Kidney epithelial cell (primary cell): ENCODE measurements at regions not wholly inside any gene's neighbourhood (a gene's known extent, or its start where the extent isn't known, plus 50 kb on each side); places are given as distances from the start of the nearest gene placed in this dataset.

Experiments
- DNase-seq: peaks from one replicate; pipeline ENCODE4 v3.0.0-alpha.2; 2010; ENCODE audit warnings: low read depth
- H3K27me3 ChIP-seq: 2 replicates; pipeline ENCODE4 v1.6.0; 2011; ENCODE audit warnings: low read length; ENCODE audit not compliant: control insufficient read depth, insufficient read depth
- H3K36me3 ChIP-seq: 2 replicates; pipeline ENCODE4 v1.5.1; 2011; ENCODE audit warnings: low read length; ENCODE audit not compliant: control insufficient read depth, insufficient read depth
- H3K4me3 ChIP-seq: 2 replicates; pipeline ENCODE4 v1.5.1; 2011; ENCODE audit warnings: low read depth, mild to moderate bottlenecking, control low read depth, low read length
- TF ChIP-seq, protein P1 (sequence below): IDR thresholded peaks from 2 replicates; pipeline ENCODE4 v1.5.1; 2011; ENCODE audit warnings: mild to moderate bottlenecking, moderate library complexity, low read length, control low read depth, inconsistent platforms; ENCODE audit not compliant: insufficient read depth, poor library complexity, severe bottlenecking

- no peak for DNase-seq
- Histone ChIP-seq H3K27me3 (peaks cover 4% of the 10 kb centered on the region), H3K36me3 (no peaks in the 10 kb centered on the region), H3K4me3 (no peak overlapping the region)
- TF ChIP-seq, protein P1, sequence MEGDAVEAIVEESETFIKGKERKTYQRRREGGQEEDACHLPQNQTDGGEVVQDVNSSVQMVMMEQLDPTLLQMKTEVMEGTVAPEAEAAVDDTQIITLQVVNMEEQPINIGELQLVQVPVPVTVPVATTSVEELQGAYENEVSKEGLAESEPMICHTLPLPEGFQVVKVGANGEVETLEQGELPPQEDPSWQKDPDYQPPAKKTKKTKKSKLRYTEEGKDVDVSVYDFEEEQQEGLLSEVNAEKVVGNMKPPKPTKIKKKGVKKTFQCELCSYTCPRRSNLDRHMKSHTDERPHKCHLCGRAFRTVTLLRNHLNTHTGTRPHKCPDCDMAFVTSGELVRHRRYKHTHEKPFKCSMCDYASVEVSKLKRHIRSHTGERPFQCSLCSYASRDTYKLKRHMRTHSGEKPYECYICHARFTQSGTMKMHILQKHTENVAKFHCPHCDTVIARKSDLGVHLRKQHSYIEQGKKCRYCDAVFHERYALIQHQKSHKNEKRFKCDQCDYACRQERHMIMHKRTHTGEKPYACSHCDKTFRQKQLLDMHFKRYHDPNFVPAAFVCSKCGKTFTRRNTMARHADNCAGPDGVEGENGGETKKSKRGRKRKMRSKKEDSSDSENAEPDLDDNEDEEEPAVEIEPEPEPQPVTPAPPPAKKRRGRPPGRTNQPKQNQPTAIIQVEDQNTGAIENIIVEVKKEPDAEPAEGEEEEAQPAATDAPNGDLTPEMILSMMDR = no peak
Measured at GRCh38 chr9:99366621-99367020, 144.5 kb downstream of the SEC61B start.

DNA sequence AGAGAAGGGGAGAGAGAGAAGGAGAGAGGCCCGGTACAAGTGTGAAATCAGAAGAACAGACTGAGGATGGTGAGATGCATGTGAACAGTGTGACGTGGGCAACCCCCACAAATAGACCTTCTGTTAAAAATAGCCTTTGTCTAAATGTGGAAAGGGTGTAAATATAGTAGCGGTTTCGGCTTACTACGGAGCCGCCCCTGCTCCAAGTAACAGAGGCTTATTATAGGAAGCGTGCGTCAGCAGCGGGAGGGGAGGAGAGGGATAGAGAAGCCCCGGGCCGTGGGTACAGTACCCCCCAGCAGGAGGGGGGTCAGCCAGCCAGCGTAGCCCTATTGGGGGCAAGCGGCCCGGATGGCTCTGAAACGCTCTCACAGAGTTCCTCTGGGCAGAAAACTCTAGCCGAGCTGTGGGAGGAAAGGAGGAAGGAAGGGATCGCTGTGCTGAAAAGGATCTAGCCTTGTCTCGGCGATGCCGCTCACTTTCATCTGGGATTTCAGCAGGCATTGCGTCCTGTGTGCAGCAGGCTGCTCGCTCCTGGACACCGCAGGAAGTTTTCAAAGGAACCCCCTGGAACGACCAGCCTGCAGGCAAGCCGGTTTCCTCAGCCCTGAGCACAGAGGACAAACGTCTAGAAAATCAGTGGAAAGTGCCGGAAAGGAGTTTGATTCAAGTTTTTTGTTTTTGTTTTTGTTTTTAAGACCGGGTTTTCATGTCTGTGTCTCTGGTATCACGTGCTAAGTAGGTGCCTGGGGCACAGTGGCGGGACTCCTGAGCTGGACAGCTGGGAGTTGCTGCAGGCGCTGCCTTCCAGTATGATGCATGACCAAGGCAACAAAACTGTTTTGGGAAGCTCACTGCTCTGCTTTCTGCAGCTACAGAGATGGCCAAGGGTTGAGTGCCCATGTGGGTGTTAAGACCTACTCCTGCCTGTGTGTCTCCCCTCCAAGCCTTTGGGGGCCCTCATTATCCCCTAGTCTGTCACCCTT, 146.6 kb downstream of the SEC61B start:
- Histone ChIP-seq H3K4me3 (peak overlapping the region; percentile 40), H3K27me3 (no peaks in the 10 kb centered on the region), H3K36me3 (no peaks in the 10 kb centered on the region)
- no peak for DNase-seq
- TF ChIP-seq, protein P1 = no peak

DNA sequence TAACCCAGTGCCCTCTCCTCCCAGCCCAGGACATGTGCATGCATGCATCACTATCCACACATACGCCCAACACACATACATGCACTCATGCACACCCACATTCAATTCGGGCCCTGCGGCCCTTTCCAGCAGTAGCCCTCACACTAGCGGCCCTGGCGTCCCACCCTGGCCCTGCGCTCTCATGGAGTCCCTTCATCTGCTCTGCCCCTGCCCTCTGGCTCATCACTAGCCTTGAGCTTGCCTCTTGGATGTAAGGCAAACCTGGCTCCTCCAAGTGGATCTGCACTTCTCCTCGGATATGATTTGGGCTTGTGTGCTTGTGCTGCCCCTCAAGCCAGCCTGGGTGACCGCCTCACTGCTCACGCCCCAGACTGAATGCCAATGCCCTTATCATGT, 147.2 kb downstream of the SEC61B start:
- Histone ChIP-seq H3K4me3 (no peak overlapping the region), H3K36me3 (no peaks in the 10 kb centered on the region), H3K27me3 (no peaks in the 10 kb centered on the region)
- TF ChIP-seq, protein P1 = no peak
- no peak for DNase-seq

GRCh38 chr9:99370376-99370775, 148.3 kb downstream of the SEC61B start:
- TF ChIP-seq, protein P1 = no peak
- DNase-seq = no peak
- Histone ChIP-seq H3K27me3 (no peaks in the 10 kb centered on the region), H3K4me3 (no peak overlapping the region), H3K36me3 (no peaks in the 10 kb centered on the region)

- no peak overlapping the region for H3K4me3 ChIP-seq
- H3K36me3 ChIP-seq = no peaks in the 10 kb centered on the region
- no peaks in the 10 kb centered on the region for H3K27me3 ChIP-seq
- no peak for DNase-seq
- TF ChIP-seq, protein P1 = no peak
Measured at GRCh38 chr9:99371376-99371775, 149.3 kb downstream of the SEC61B start.
